ENCODE measurements at regions not wholly inside any gene's neighbourhood (a gene's known extent, or its start where the extent isn't known, plus 50 kb on each side); places are given as distances from the start of the nearest gene placed in this dataset.

DNA sequence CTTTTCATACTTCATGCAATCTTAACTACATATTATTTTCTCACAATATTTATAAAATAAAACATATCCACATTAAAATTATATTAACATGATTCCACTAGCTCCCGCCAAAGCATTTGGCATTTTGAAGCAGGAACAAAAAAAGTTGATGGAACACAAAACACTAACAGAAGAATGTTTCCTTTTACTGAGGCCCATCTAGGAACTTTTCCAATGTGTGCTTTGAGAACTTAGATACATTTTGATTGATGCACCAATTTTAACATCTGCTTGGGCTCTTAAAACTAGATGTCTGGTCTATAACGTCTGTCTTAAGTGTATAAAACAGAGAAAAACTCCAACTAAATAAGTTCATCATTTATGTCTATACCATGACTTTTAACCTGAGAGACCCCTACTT, 1214.8 kb downstream of the SORCS1 start:
- DNase-seq (ENCODE audit: low spot score), result no peak
- in situ Hi-C loops (cut with MboI; ENCODE audit: low pct_unique_long_range_greater_than_20kb, low sequenced_read_pairs, unreplicated experiment), result loop anchor here (25.0 kb wide), 1 partner anchor 238 kb away; no protein-coding TSS in a partner anchor
- TF ChIP-seq, protein P1, sequence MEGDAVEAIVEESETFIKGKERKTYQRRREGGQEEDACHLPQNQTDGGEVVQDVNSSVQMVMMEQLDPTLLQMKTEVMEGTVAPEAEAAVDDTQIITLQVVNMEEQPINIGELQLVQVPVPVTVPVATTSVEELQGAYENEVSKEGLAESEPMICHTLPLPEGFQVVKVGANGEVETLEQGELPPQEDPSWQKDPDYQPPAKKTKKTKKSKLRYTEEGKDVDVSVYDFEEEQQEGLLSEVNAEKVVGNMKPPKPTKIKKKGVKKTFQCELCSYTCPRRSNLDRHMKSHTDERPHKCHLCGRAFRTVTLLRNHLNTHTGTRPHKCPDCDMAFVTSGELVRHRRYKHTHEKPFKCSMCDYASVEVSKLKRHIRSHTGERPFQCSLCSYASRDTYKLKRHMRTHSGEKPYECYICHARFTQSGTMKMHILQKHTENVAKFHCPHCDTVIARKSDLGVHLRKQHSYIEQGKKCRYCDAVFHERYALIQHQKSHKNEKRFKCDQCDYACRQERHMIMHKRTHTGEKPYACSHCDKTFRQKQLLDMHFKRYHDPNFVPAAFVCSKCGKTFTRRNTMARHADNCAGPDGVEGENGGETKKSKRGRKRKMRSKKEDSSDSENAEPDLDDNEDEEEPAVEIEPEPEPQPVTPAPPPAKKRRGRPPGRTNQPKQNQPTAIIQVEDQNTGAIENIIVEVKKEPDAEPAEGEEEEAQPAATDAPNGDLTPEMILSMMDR (IDR thresholded peaks at IDR 0.05; ENCODE audit: extremely low read depth, insufficient read depth, missing control alignments), result no peak

DNA sequence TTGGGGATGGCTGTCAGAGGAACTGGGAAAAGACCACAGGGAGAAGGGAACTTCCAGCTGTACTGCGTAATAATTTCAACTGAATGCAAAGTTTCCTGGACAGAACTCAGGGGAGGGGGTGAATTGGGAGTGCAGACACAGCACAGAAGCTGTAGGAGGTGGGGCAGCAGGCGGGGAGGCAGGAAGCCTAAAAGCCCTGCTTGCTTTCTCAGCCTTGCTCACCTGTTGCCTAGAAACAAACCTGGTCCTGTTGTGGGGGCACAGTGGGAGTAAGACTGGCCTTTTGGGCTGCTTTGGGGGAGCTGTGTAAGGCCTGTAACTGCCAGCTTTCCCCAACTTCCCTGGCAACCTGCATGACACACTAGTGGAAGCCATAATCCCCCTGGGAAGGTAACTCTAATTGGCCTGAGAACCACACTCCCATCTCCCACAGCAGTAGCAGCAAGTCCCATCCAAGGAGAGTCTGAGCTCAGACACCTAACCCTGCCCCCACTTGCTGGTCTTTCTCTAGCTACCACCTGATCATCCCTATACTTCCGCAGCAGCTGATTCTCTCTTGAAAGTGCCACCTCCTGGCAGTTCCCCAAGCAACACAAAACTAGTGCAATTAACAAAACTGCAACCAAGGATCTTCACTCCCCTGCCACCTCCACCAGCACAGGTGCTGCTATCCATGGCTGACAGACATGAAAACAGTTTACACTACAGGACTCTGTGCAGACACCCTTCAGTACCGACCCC, 1239.3 kb downstream of the SORCS1 start:
- TF ChIP-seq, protein P1 (IDR thresholded peaks at IDR 0.05; ENCODE audit: extremely low read depth, insufficient read depth, missing control alignments), result no peak
- DNase-seq (ENCODE audit: low spot score), result no peak
- in situ Hi-C loops (cut with MboI; ENCODE audit: low pct_unique_long_range_greater_than_20kb, low sequenced_read_pairs, unreplicated experiment), result no loop called here

DNA sequence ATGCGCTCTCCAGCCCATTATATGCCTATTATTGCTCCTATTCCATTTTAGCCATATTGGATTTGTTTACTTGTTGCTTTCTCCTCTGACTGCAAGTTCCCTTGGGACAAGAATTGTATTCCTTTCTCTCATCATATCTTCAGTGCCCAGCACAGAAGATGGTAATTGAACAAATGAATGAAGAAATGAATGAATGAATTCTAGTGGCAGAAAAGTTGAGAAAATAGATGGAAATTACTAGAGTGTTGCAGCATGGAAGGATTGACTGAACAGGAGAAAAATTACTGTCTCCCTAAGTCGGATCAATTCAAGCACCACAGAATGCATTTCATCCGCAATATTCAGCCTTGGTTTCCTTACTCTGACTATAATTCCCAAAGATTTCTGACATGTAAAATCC, 1243.2 kb downstream of the SORCS1 start:
- TF ChIP-seq, protein P1 (IDR thresholded peaks at IDR 0.05; ENCODE audit: extremely low read depth, insufficient read depth, missing control alignments), result no peak
- DNase-seq (ENCODE audit: low spot score), result no peak
- in situ Hi-C loops (cut with MboI; ENCODE audit: low pct_unique_long_range_greater_than_20kb, low sequenced_read_pairs, unreplicated experiment), result no loop called here

DNA sequence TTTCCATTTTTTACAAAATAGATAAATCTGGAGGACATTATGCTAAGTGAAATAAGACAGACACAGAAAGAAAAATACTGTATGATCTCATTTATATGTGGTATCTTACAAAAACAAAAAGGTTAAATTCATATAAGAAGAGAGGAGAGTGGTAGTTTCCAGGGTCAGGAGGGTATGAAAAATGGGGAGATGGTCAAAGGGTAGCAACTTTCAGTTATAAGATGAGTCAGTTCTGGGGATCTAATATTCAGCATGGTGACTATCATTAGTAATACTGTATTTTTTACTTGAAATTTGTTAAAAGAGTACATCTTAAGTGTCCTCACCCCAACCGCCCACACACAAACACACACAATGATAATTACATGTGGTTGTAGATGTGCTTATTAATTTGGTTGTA, 1250.1 kb downstream of the SORCS1 start:
- in situ Hi-C loops (cut with MboI; ENCODE audit: low pct_unique_long_range_greater_than_20kb, low sequenced_read_pairs, unreplicated experiment), result no loop called here

DNA sequence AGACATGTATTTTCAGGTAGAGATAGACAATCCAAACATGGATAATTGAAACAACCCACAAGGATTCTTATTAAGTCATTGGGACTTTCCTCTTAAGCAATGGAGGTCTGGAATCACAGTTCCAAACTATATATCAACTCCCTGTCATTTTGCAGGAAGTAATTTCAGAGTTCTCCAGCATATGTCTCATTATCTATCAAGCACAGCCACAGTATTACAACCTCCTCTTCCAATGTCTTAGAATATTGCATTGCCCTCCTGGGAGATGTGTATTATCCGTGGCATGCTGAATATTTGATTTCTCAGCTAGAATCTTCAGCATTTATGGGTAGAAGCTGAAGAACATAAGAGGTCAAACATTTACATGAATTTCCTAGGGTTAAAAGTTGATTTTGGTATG, 1255.8 kb downstream of the SORCS1 start:
- TF ChIP-seq, protein P1 (IDR thresholded peaks at IDR 0.05; ENCODE audit: extremely low read depth, insufficient read depth, missing control alignments), result no peak
- DNase-seq (ENCODE audit: low spot score), result no peak
- in situ Hi-C loops (cut with MboI; ENCODE audit: low pct_unique_long_range_greater_than_20kb, low sequenced_read_pairs, unreplicated experiment), result no loop called here

More for the DNA sequence above, 1250.1 kb downstream of the SORCS1 start:
- TF ChIP-seq, protein P1 (IDR thresholded peaks at IDR 0.05; ENCODE audit: extremely low read depth, insufficient read depth, missing control alignments), result no peak
- DNase-seq (ENCODE audit: low spot score), result no peak

DNA sequence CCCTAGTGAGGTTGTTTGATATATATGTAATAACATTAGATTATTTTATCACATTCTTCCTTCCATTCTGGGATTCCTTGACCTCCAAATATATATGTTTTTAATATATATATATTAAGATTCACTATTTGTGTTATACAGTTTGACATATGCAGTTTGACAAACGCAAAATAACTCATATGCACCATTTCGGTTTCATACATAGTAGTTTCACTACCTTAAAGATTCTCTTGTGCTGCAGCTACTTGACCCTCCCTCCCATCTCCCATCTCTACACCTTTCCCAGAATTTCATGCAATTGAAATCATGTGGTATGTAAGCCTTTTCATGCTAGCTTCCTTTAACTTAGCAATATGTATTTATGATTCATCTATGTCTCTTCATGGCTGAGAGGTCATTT, 1244.4 kb downstream of the SORCS3 start:
- in situ Hi-C loops (cut with MboI; ENCODE audit: low pct_unique_long_range_greater_than_20kb, low sequenced_read_pairs, unreplicated experiment), result no loop called here
- TF ChIP-seq, protein P1 (IDR thresholded peaks at IDR 0.05; ENCODE audit: extremely low read depth, insufficient read depth, missing control alignments), result no peak
- no peak for DNase-seq (ENCODE audit: low spot score)

Measured in GM13977 (cell line).